ENCODE measurements at regions not wholly inside any gene's neighbourhood (a gene's known extent, or its start where the extent isn't known, plus 50 kb on each side); places are given as distances from the start of the nearest gene placed in this dataset.
"Not testable (repeated sequence)": the region's sequence is repeated elsewhere in the genome, so short reads cannot be mapped to it uniquely, and the experiment has no call there.

DNA sequence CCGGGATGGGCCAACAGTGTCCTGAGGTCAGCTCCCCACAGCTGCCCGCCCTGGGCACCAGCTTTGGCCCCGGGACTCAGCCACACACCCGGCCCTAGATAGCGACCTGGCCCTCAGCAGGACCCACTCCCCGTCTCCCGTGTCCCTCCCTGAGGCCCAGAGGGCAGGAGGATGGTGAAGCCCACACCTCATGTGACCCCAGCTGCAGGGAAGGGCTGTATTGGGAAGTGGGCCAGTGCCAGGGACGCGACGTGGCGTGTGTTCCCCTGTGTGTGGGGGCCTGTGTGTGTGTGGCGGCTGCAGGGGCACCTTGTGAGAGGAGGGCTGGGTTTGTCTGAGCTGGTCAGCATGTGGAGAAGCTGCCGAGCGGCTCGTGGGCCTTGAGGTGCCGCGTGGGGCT is 241.7 kb downstream of the TMEM121 start:
- TF ChIP-seq POLR2A, CTCF (IDR thresholded peaks at IDR 0.05): not testable (repeated sequence)

Measured in testis (tissue), 2 donors.